GM04504 (cell line): ENCODE measurements at regions not wholly inside any gene's neighbourhood (a gene's known extent, or its start where the extent isn't known, plus 50 kb on each side); places are given as distances from the start of the nearest gene placed in this dataset.

Source experiments
- DNase-seq: peaks from one replicate; pipeline ENCODE4 v3.0.0-alpha.2; 2012; ENCODE audit warnings: low read depth

GRCh38 chr18:45168866-45169600 lies 446.2 kb upstream of the SLC14A2 start:
- DNase-seq, result peak; percentile 59

GRCh38 chr18:45169610-45170009 lies 445.7 kb upstream of the SLC14A2 start:
- DNase-seq, result peak; percentile 75

- DNase-seq, result no peak
Observed at GRCh38 chr18:45171679-45172191, 443.5 kb upstream of the SLC14A2 start.

GRCh38 chr18:45173327-45173726 lies 441.9 kb upstream of the SLC14A2 start:
- DNase-seq, result no peak

- no peak for DNase-seq
Observed at GRCh38 chr18:45173799-45174519, 441.3 kb upstream of the SLC14A2 start.

- DNase-seq, result no peak
Observed at GRCh38 chr18:45174629-45175136, 440.6 kb upstream of the SLC14A2 start.

GRCh38 chr18:45175511-45175910 lies 439.8 kb upstream of the SLC14A2 start:
- DNase-seq, result no peak

GRCh38 chr18:45186832-45187231 lies 428.4 kb upstream of the SLC14A2 start:
- no peak for DNase-seq

GRCh38 chr18:45191795-45192194 lies 423.5 kb upstream of the SLC14A2 start:
- no peak for DNase-seq

- peak; percentile 26 for DNase-seq
Observed at GRCh38 chr18:45197526-45197970, 417.7 kb upstream of the SLC14A2 start.

- DNase-seq, result no peak
Observed at GRCh38 chr18:45198526-45198925, 416.8 kb upstream of the SLC14A2 start.

- no peak for DNase-seq
Observed at GRCh38 chr18:45201029-45201428, 414.2 kb upstream of the SLC14A2 start.

- DNase-seq, result no peak
Observed at GRCh38 chr18:45201489-45201888, 413.8 kb upstream of the SLC14A2 start.

GRCh38 chr18:45202061-45202460 lies 413.2 kb upstream of the SLC14A2 start:
- DNase-seq, result no peak

GRCh38 chr18:45203677-45204076 lies 411.6 kb upstream of the SLC14A2 start:
- no peak for DNase-seq

GRCh38 chr18:45207328-45207727 lies 407.9 kb upstream of the SLC14A2 start:
- DNase-seq, result no peak

- no peak for DNase-seq
Observed at GRCh38 chr18:45208164-45208563, 407.1 kb upstream of the SLC14A2 start.

GRCh38 chr18:45212181-45213039 lies 402.9 kb upstream of the SLC14A2 start:
- DNase-seq, result peak; percentile 58

- no peak for DNase-seq
Observed at GRCh38 chr18:45213040-45213333, 402.3 kb upstream of the SLC14A2 start.

GRCh38 chr18:45218436-45218835 lies 396.8 kb upstream of the SLC14A2 start:
- no peak for DNase-seq

GRCh38 chr18:45221363-45221762 lies 393.9 kb upstream of the SLC14A2 start:
- DNase-seq, result peak; percentile 56

- no peak for DNase-seq
Observed at GRCh38 chr18:45222180-45222579, 393.1 kb upstream of the SLC14A2 start.
